Activated CD8-positive, alpha-beta memory T cell treated with anti-CD3 and anti-CD28 coated beads for 1 hour (primary cell): ENCODE measurements at regions not wholly inside any gene's neighbourhood (a gene's known extent, or its start where the extent isn't known, plus 50 kb on each side); places are given as distances from the start of the nearest gene placed in this dataset.
"Not testable (repeated sequence)": the region's sequence is repeated elsewhere in the genome, so short reads cannot be mapped to it uniquely, and the experiment has no call there.

Experiments
- DNase-seq, 2 donors: peaks; one replicate each; pipeline ENCODE4 v3.0.0-alpha.2; 2020; ENCODE audit warnings: low read depth in 1 of 2; ENCODE audit errors: extremely low read depth in 1 of 2

GRCh38 chr14:105864116-105864515 is 337.7 kb downstream of the TMEM121 start:
- no peak for DNase-seq

GRCh38 chr14:105864651-105865265 is 338.4 kb downstream of the TMEM121 start:
- DNase-seq: no peak

- DNase-seq: no peak
Observed at GRCh38 chr14:105865266-105865903, 339.0 kb downstream of the TMEM121 start.

GRCh38 chr14:105865904-105866840 is 339.8 kb downstream of the TMEM121 start:
- no peak for DNase-seq

- no peak for DNase-seq
Observed at GRCh38 chr14:105866841-105867321, 340.5 kb downstream of the TMEM121 start.

GRCh38 chr14:105867961-105868599 is 341.7 kb downstream of the TMEM121 start:
- no peak for DNase-seq

- no peak for DNase-seq
Observed at GRCh38 chr14:105871590-105871989, 345.2 kb downstream of the TMEM121 start.

- DNase-seq: no peak
Observed at GRCh38 chr14:105873870-105874512, 347.6 kb downstream of the TMEM121 start.

- DNase-seq: no peak
Observed at GRCh38 chr14:105876158-105876557, 349.8 kb downstream of the TMEM121 start.

GRCh38 chr14:105876829-105877228 is 350.4 kb downstream of the TMEM121 start:
- no peak for DNase-seq

GRCh38 chr14:105877645-105878044 is 351.3 kb downstream of the TMEM121 start:
- DNase-seq: no peak

- DNase-seq: no peak
Observed at GRCh38 chr14:105878125-105878524, 351.7 kb downstream of the TMEM121 start.

- no peak for DNase-seq
Observed at GRCh38 chr14:105878554-105878953, 352.2 kb downstream of the TMEM121 start.

GRCh38 chr14:105879503-105879866 is 353.1 kb downstream of the TMEM121 start:
- no peak for DNase-seq

GRCh38 chr14:105879867-105880561 is 353.6 kb downstream of the TMEM121 start:
- no peak for DNase-seq

GRCh38 chr14:105880616-105881015 is 354.2 kb downstream of the TMEM121 start:
- no peak for DNase-seq

- no peak for DNase-seq
Observed at GRCh38 chr14:105881021-105881930, 354.9 kb downstream of the TMEM121 start.

GRCh38 chr14:105882011-105882410 is 355.6 kb downstream of the TMEM121 start:
- not testable (repeated sequence) for DNase-seq

- DNase-seq: no peak
Observed at GRCh38 chr14:105882626-105883025, 356.2 kb downstream of the TMEM121 start.
